Hematopoietic multipotent progenitor cell treated with erythropoietin and hydrocortisone succinate and interleukin-3 and kit ligand, for 6 days (in vitro differentiated cells): ENCODE measurements at regions not wholly inside any gene's neighbourhood (a gene's known extent, or its start where the extent isn't known, plus 50 kb on each side); places are given as distances from the start of the nearest gene placed in this dataset.
"Not testable (repeated sequence)": the region's sequence is repeated elsewhere in the genome, so short reads cannot be mapped to it uniquely, and the experiment has no call there.

Experiments used
- DNase-seq: peaks from one replicate; pipeline ENCODE4 v3.0.0-alpha.2; 2015

- DNase-seq = no peak
Measured at GRCh38 chr2:224261326-224261725, 140.6 kb downstream of the FAM124B start.

- DNase-seq = no peak
Measured at GRCh38 chr2:224260372-224261020, 141.4 kb downstream of the FAM124B start.

GRCh38 chr2:224259831-224260230, 142.1 kb downstream of the FAM124B start:
- DNase-seq = no peak

DNA sequence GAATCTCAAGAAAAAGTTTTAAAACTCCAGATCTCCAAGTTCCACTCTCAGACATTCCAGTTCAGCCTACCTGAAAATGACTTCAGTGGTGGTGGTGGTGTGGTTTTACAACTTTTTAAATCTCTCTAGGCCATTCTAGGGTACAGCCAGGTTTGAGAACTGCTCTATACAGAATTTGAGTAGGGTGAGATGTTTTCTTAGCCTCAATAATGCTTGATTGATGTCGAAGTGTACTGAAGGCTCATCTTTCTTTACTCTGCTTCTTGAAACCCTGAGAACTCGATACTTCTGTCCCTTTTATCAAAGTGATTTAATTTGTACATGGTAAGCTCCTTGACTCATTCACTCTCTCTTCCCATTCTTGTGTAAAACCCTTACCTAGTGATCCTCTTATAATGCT, 143.8 kb downstream of the FAM124B start:
- DNase-seq = no peak

DNA sequence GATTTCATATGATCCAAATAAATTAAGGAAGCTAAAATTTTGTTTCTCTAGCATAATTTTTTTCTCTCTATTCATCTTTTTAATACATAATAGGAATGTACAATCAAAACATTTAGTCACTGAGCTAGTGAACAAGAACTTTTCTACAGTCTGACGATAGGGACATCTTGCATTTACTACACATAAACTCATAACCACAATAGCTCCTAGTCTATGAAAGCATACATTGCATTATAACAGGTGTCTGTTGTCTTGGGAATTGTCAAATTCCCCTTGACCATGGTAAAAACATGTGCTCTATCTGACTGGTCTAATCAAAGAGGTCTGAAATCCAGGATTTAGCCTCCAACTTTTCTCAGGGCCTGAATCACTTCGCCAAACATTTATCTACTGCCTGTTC, 144.8 kb downstream of the FAM124B start:
- DNase-seq = no peak

- DNase-seq = no peak
Measured at GRCh38 chr2:224253464-224253863, 148.4 kb downstream of the FAM124B start.

- DNase-seq = no peak
Measured at GRCh38 chr2:224252631-224253030, 149.3 kb downstream of the FAM124B start.

DNA sequence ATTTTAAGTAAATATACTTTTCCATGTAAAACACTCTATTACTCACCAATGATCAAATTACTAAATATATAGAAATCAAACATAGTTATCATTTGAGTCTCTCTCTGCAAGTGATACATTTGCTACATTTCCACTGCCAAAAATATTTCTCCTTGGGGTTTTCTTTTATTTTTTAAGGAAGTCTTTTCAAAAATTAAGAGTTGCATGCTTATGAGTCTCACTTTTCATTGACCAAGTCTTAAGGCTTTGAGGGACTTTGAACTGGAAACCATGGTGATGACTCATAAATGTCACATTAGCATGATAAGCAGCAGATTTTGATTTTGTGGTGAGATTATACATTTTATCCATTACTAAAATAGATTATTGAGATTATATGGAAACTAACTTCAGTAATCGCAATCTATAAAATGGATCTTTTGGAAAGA, 152.9 kb downstream of the FAM124B start:
- DNase-seq = no peak

DNA sequence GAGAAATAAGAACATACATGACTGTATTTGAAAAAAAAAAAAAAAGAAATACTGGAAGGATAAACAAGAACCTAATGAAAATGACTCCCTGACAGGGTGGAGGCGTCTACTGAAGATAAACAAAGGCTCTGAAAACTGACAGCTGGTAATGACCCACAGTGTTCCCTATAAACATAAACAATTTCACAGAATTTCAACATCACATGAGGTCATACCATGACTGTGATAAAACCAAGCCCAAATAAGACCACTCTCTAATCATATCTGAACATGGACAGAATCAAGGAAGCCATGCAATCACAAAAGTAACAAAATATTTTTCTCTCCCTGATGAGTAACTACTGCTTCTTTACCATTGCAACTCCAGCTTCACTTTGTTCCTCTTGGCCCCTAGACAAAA, 159.3 kb downstream of the FAM124B start:
- no peak for DNase-seq

- no peak for DNase-seq
Measured at GRCh38 chr2:224241812-224242211, 160.1 kb downstream of the FAM124B start.

GRCh38 chr2:224241001-224241400, 160.9 kb downstream of the FAM124B start:
- no peak for DNase-seq

- DNase-seq = no peak
Measured at GRCh38 chr2:224223851-224224555, 177.9 kb downstream of the FAM124B start.

GRCh38 chr2:224222974-224223373, 178.9 kb downstream of the FAM124B start:
- no peak for DNase-seq

DNA sequence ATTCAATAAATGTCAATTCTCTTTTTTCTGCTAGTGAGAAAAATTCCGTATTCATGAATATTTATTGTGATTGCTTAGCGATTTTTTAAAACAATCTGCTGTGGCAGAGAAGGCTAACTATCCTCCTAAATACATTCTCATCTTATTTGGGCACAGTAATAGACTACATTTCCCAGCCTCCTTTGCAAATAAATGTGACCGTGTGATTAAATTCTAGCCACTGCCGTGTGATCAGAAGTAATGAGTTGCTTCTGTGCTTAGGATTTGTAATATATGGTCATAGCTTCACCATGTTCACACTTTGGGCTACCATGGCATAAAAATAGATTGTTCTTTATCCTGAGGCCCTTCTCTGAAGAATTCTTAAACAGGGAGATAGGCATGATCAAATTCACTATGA, 179.6 kb downstream of the FAM124B start:
- no peak for DNase-seq

GRCh38 chr2:224221455-224221913, 180.4 kb downstream of the FAM124B start:
- no peak for DNase-seq

- no peak for DNase-seq
Measured at GRCh38 chr2:224220586-224221255, 181.2 kb downstream of the FAM124B start.

GRCh38 chr2:224219781-224220180, 180.7 kb upstream of the SERPINE2 start:
- DNase-seq = no peak

DNA sequence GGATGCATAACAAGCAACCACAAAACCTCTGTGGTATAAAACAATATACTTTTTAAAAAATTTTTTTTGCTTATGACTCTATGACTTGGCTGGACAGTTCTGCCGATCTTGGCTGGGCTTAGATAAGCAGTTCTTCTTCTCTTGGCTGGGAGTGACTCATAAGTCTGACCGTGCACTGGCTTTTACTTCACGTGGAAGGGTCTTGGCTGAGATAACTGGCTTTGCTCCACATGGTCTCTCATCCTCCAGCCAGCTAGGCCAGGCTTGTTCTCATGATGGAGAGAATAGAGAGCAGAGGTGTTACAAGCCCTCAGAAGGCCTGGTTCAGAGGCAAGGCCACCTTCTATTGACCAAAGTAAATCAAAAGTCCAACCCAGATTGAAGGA, 178.9 kb upstream of the SERPINE2 start:
- no peak for DNase-seq

- no peak for DNase-seq
Measured at GRCh38 chr2:224217233-224217961, 178.3 kb upstream of the SERPINE2 start.

GRCh38 chr2:224215611-224216010, 176.5 kb upstream of the SERPINE2 start:
- not testable (repeated sequence) for DNase-seq

DNA sequence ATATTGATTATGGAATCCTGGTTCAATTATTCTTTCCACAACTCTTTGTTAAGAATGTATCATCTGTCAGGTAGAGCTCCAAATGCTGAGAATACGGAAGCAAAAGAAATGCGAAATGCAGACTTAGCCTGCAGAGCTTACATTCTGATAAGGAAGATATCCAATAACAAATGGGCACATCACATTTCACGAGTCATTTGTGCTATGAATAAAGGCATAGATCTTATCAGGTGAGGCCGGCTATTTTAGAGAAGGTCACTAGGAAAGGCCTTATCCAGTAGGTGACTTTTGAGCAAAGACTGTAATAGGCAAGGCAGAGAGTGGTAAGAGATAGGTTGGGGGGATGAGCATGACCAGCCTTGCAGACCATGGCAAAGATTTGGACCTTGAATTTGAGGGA, 174.3 kb upstream of the SERPINE2 start:
- no peak for DNase-seq

DNA sequence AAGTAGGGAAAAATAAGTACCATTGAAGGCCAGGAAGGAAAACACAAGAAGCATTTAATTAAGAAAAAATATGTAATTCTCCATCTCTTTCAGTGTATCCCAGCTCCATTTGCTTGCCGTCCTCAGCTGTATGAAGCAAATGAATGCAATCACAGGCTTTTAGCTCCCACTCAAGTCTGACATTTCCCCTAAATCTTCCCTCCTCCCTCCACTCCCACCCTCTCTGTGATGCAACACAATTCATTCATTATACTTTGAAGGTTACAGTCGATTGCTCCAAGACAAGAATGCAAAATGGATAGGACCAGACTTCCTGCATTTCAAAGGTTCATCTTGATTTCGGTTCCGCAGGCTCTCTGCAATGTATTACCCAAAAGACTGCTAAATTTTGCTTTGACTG, 172.7 kb upstream of the SERPINE2 start:
- no peak for DNase-seq

DNA sequence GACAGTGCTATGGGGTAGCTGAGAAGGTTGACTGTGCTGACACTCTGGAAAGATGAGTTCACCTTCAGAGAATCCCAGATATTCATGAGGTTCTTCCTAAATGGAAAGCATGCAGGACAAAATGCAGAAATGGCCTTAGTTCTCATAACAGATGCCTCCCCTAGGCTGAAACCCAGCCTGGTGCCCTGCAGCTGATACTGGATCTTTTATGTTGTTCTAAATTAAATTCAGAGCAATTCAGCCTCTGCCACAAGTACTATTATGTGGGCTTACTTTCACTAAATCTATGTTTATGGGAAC, 172.0 kb upstream of the SERPINE2 start:
- DNase-seq = no peak
